Thymus (tissue), 11 donors: ENCODE measurements at regions not wholly inside any gene's neighbourhood (a gene's known extent, or its start where the extent isn't known, plus 50 kb on each side); places are given as distances from the start of the nearest gene placed in this dataset.
A peak's percentile ranks its signal among the peaks of the same experiment; 100 is the strongest.

Experiments
- DNase-seq, 9 donors: peaks; one replicate each; pipeline ENCODE4 v3.0.0-alpha.2; 2013; ENCODE audit warnings: low spot score in 9 of 9, low read depth in 6 of 9, missing footprints in 1 of 9
- H3K27ac ChIP-seq, 2 donors: one replicate each; pipeline ENCODE4 v1.5.1; 2013; ENCODE audit warnings: control low read depth in 1 of 2, low read depth in 1 of 2, low read length in 1 of 2, mild to moderate bottlenecking in 1 of 2, moderate library complexity in 1 of 2
- H3K27me3 ChIP-seq, 2 donors: one replicate each; pipeline ENCODE4 v1.5.1; 2013; ENCODE audit warnings: low read length in 1 of 2; ENCODE audit not compliant: control insufficient read depth in 2 of 2, insufficient read depth in 1 of 2
- H3K36me3 ChIP-seq, 2 donors: one replicate each; pipeline ENCODE4 v1.5.1; 2013; ENCODE audit warnings: low read length in 1 of 2, mild to moderate bottlenecking in 1 of 2, moderate library complexity in 1 of 2; ENCODE audit not compliant: control insufficient read depth in 2 of 2, insufficient read depth in 2 of 2
- H3K4me1 ChIP-seq, 2 donors: one replicate each; pipeline ENCODE4 v1.5.1; 2013; ENCODE audit warnings: low read length in 2 of 2; ENCODE audit not compliant: control insufficient read depth in 2 of 2, insufficient read depth in 2 of 2
- H3K4me3 ChIP-seq, 2 donors: one replicate each; pipeline ENCODE4 v1.5.1; 2013; ENCODE audit warnings: low read length in 2 of 2, control low read depth in 1 of 2, mild to moderate bottlenecking in 1 of 2
- H3K9me3 ChIP-seq, 2 donors: one replicate each; pipeline ENCODE4 v1.5.1; 2013; ENCODE audit warnings: low read length in 1 of 2, mild to moderate bottlenecking in 1 of 2; ENCODE audit not compliant: control insufficient read depth in 2 of 2, insufficient read depth in 1 of 2
- WGBS: extraction: QIAGEN DNeasy Blood & Tissue Kit; methylation state at CpG from one replicate; pipeline ENCODE4 v1.1.7; 2013; 5-methylcytosine and 5-hydroxymethylcytosine counted together
- donor health status: healthy.

GRCh38 chr5:3925022-3925421 is 329.4 kb downstream of the IRX1 start:
- H3K27ac ChIP-seq = no peak overlapping the region
- no peak for DNase-seq
- no peaks in the 10 kb centered on the region for H3K27me3 ChIP-seq
- H3K36me3 ChIP-seq = no peaks in the 10 kb centered on the region
- WGBS = 92% methylated on average over 7 of the region's 7 CpGs
- no peaks in the 10 kb centered on the region for H3K4me1 ChIP-seq
- H3K9me3 ChIP-seq = no peaks in the 10 kb centered on the region
- H3K4me3 ChIP-seq = no peak overlapping the region

- H3K4me1 ChIP-seq = no peaks in the 10 kb centered on the region
- WGBS = 88% methylated on average over 8 of the region's 8 CpGs
- no peak overlapping the region for H3K27ac ChIP-seq
These were observed 330.3 kb downstream of the IRX1 start for GRCh38 chr5:3925935-3926334.

GRCh38 chr5:3929799-3930198 is 334.2 kb downstream of the IRX1 start:
- WGBS = 98% methylated on average over 6 of the region's 6 CpGs
- Histone ChIP-seq H3K9me3 (no peaks in the 10 kb centered on the region), H3K4me1 (no peaks in the 10 kb centered on the region), H3K4me3 (no peak overlapping the region), H3K27ac (no peak overlapping the region), H3K27me3 (no peaks in the 10 kb centered on the region), H3K36me3 (no peaks in the 10 kb centered on the region)
- no peak for DNase-seq

More at GRCh38 chr5:3925935-3926334, 330.3 kb downstream of the IRX1 start:
- no peak for DNase-seq
- H3K4me3 ChIP-seq = no peak overlapping the region
- no peaks in the 10 kb centered on the region for H3K36me3 ChIP-seq
- no peaks in the 10 kb centered on the region for H3K9me3 ChIP-seq
- H3K27me3 ChIP-seq = no peaks in the 10 kb centered on the region

DNA sequence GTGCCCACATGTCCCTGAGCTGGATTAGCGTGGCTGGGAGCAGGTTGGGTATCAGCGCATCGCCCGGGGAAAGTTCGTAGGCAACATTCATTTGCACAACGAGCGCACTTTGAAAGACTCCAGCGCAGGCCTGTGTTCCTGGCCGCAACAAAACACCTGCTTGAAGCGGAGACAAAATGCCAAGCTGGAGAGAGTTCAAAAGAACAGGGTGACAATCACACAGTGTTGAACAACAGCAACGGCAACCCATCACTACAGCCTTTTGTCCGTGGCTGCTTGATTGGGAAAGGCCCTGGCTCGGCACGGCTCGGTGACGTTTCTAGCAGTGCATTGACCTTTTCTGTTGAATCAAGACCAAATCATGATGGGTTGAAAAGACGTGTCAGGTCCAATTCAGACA is 336.3 kb downstream of the IRX1 start:
- Histone ChIP-seq H3K27ac (no peak overlapping the region), H3K9me3 (no peaks in the 10 kb centered on the region), H3K4me3 (no peak overlapping the region), H3K36me3 (no peaks in the 10 kb centered on the region), H3K4me1 (no peaks in the 10 kb centered on the region), H3K27me3 (no peaks in the 10 kb centered on the region)
- WGBS = 97% methylated on average over 17 of the region's 17 CpGs
- DNase-seq = no peak

DNA sequence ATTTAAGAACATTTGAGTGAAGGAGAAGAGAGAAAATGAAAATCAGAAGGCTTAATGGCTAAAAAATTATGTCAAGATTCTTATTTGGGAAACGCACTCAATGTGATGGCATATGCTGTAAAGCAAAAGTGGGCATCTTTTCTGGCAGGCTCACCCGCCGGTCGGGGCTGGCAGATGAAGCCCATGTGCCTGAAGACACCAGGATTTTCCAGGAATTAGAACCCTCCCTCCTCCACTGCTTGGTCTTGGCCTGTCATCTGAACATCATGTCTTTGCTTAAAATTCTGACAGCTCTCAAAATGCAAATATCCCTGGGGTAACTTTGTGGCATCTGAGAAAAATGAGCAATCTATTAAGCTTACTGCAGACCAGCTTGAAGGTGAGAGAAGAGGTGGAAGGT is 337.9 kb downstream of the IRX1 start:
- H3K4me3 ChIP-seq = no peak overlapping the region
- no peaks in the 10 kb centered on the region for H3K4me1 ChIP-seq
- 95% methylated on average over 4 of the region's 4 CpGs for WGBS
- H3K9me3 ChIP-seq = no peaks in the 10 kb centered on the region
- H3K27me3 ChIP-seq = no peaks in the 10 kb centered on the region
- DNase-seq = no peak
- no peak overlapping the region for H3K27ac ChIP-seq
- no peaks in the 10 kb centered on the region for H3K36me3 ChIP-seq

GRCh38 chr5:3933966-3934365 is 338.3 kb downstream of the IRX1 start:
- no peak overlapping the region for H3K4me3 ChIP-seq
- H3K4me1 ChIP-seq = no peaks in the 10 kb centered on the region
- no peaks in the 10 kb centered on the region for H3K9me3 ChIP-seq
- 100% methylated on average over 2 of the region's 2 CpGs for WGBS
- H3K36me3 ChIP-seq = no peaks in the 10 kb centered on the region
- H3K27ac ChIP-seq = no peak overlapping the region
- no peak for DNase-seq
- no peaks in the 10 kb centered on the region for H3K27me3 ChIP-seq

DNA sequence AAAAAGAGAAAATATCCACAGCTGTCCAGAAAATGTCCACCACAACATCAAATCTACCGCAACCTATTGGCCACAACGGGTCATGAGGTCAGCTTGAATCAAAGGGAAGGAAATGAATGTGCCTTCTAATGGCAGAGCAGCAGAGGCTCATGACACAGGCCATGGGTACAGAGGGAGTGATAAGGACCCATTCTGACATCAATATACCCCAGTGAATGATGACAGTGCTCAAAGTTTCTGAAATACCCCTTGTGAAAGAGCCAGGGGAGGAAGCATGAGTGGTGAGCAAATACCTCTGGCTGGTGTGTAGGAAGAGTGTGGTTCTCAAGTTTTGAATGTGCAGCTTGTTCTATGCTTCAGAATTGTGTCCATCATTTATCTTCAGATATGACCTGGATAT is 348.2 kb downstream of the IRX1 start:
- no peaks in the 10 kb centered on the region for H3K36me3 ChIP-seq

DNA sequence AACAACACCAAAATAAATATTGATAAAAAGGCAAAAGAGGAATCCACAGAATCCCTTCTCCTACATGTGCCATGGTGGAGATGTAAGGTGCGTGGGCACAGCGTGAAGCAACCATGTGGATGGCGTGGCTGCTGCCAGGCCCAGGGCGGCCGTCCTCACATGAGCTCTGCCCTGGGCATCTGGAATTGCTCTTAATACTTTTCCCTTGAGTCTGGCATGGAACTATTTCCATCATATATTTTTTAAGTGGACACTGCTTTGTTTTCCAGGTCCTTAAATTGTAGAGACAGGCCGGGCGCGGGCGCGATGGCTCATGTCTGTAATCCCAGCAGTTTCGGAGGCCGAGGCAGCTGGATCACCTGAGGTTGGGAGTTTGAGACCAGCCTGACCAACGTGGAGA is 349.3 kb downstream of the IRX1 start:
- WGBS = 95% methylated on average over 13 of the region's 13 CpGs
- H3K36me3 ChIP-seq = no peaks in the 10 kb centered on the region
- no peaks in the 10 kb centered on the region for H3K27me3 ChIP-seq
- no peak overlapping the region for H3K27ac ChIP-seq
- H3K4me1 ChIP-seq = no peaks in the 10 kb centered on the region
- H3K9me3 ChIP-seq = no peaks in the 10 kb centered on the region
- no peak overlapping the region for H3K4me3 ChIP-seq
- no peak for DNase-seq

More for the DNA sequence above, 348.2 kb downstream of the IRX1 start:
- Histone ChIP-seq H3K4me1 (no peaks in the 10 kb centered on the region), H3K27me3 (no peaks in the 10 kb centered on the region), H3K9me3 (no peaks in the 10 kb centered on the region), H3K27ac (no peak overlapping the region), H3K4me3 (no peak overlapping the region)
- 99% methylated on average over 2 of the region's 2 CpGs for WGBS
- no peak for DNase-seq

DNA sequence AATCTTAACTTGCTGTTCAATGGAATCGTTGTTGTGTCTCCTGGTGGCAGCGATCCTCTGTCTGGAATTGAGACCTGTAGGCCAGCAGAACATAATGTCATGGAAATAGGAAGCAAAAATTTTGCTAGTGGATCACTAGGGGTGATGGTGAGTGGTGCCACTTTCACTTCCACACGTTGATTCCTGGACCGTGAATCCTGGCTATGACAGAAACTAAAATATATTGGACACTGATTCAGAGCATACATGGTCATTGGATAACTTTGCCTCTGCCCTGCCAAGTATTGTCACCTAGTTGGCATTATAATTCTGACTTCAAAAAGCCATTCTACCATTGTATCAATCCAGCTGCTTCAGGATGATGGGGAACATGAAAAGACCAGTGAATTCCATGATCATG is 353.2 kb downstream of the IRX1 start:
- Histone ChIP-seq H3K27me3 (no peaks in the 10 kb centered on the region), H3K4me3 (no peak overlapping the region), H3K36me3 (no peaks in the 10 kb centered on the region), H3K9me3 (peaks cover 0 to 5% of the 10 kb centered on the region in 2 donors), H3K4me1 (peaks cover 0 to 3% of the 10 kb centered on the region in 2 donors), H3K27ac (no peak overlapping the region)
- no peak for DNase-seq
- 96% methylated on average over 4 of the region's 4 CpGs for WGBS

GRCh38 chr5:3954199-3954598 is 358.6 kb downstream of the IRX1 start:
- Histone ChIP-seq H3K27me3 (no peaks in the 10 kb centered on the region), H3K4me3 (no peak overlapping the region), H3K36me3 (no peaks in the 10 kb centered on the region), H3K9me3 (peaks cover 0 to 5% of the 10 kb centered on the region in 2 donors), H3K27ac (peak overlapping the region in 1 of 2 donors; percentile 61), H3K4me1 (peaks cover 9 to 14% of the 10 kb centered on the region in 2 donors)
- DNase-seq = peak; percentile 18 to 69 (median 43)
- 5% methylated on average over 3 of the region's 3 CpGs for WGBS
